ENCODE measurements at regions not wholly inside any gene's neighbourhood (a gene's known extent, or its start where the extent isn't known, plus 50 kb on each side); places are given as distances from the start of the nearest gene placed in this dataset.

- TF ChIP-seq TAF1 (IDR thresholded peaks at IDR 0.05; ENCODE audit: borderline replicate concordance, low read depth, low read length) (no peak), POLR2A (IDR thresholded peaks at IDR 0.05; ENCODE audit: low read depth, low read length) (no peak)
Measured at GRCh38 chr11:121892131-121892681, 223.8 kb downstream of the BLID start.
